Suprapubic skin (tissue), 4 donors: ENCODE measurements at regions not wholly inside any gene's neighbourhood (a gene's known extent, or its start where the extent isn't known, plus 50 kb on each side); places are given as distances from the start of the nearest gene placed in this dataset.

Experiments used
- POLR2A ChIP-seq, 2 donors: fragments of 450-650 bp; IDR thresholded peaks; one replicate each; pipeline ENCODE4 v1.6.1; 2017; ENCODE audit warnings: antibody characterized with exemption in 2 of 2, mild to moderate bottlenecking in 2 of 2, moderate library complexity in 2 of 2
- POLR2AphosphoS5 ChIP-seq, 3 donors: sonication (generic); formaldehyde crosslinking; IDR thresholded peaks; one replicate each; pipeline ENCODE4 v1.6.1; 2017; ENCODE audit warnings: antibody characterized with exemption in 3 of 3
- TF ChIP-seq, protein P1 (sequence below), 2 donors: fragments of 200-600 bp in 1 of 2; fragments of 450-650 bp in 1 of 2; sonication (generic) in 1 of 2; IDR thresholded peaks; one replicate each; pipeline ENCODE4 v1.5.1; 2016 to 2019; ENCODE audit warnings: antibody characterized with exemption in 2 of 2, mild to moderate bottlenecking in 1 of 2, moderate library complexity in 1 of 2

- TF ChIP-seq, protein P1, sequence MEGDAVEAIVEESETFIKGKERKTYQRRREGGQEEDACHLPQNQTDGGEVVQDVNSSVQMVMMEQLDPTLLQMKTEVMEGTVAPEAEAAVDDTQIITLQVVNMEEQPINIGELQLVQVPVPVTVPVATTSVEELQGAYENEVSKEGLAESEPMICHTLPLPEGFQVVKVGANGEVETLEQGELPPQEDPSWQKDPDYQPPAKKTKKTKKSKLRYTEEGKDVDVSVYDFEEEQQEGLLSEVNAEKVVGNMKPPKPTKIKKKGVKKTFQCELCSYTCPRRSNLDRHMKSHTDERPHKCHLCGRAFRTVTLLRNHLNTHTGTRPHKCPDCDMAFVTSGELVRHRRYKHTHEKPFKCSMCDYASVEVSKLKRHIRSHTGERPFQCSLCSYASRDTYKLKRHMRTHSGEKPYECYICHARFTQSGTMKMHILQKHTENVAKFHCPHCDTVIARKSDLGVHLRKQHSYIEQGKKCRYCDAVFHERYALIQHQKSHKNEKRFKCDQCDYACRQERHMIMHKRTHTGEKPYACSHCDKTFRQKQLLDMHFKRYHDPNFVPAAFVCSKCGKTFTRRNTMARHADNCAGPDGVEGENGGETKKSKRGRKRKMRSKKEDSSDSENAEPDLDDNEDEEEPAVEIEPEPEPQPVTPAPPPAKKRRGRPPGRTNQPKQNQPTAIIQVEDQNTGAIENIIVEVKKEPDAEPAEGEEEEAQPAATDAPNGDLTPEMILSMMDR (IDR thresholded peaks at IDR 0.05) = no peak
- TF ChIP-seq POLR2A (IDR thresholded peaks at IDR 0.05) = no peak
- no peak for TF ChIP-seq POLR2AphosphoS5 (IDR thresholded peaks at IDR 0.05)
These were observed 61.6 kb upstream of the TNFRSF21 start for GRCh38 chr6:47371139-47371869.
